ENCODE measurements at regions not wholly inside any gene's neighbourhood (a gene's known extent, or its start where the extent isn't known, plus 50 kb on each side); places are given as distances from the start of the nearest gene placed in this dataset.

GRCh38 chr15:58331913-58332675 is 99.7 kb upstream of the LIPC start:
- TF ChIP-seq GLIS3 (CRISPR knock-in tag; IDR thresholded peaks at IDR 0.05), result no peak
- peak; percentile 25; the same call in 1 of the 2 replicates for TF ChIP-seq ZNF8 (CRISPR knock-in tag; IDR thresholded peaks at IDR 0.05)
- TF ChIP-seq CREB5 (CRISPR knock-in tag; IDR thresholded peaks at IDR 0.05; ENCODE audit: low read depth), result peak; percentile 82
- peak; percentile 77; the same call in 1 of the 2 replicates for TF ChIP-seq CSDC2 (CRISPR knock-in tag; IDR thresholded peaks at IDR 0.05)
- no peak for TF ChIP-seq OSR1 (CRISPR knock-in tag; IDR thresholded peaks at IDR 0.05)
- TF ChIP-seq POU6F1 (CRISPR knock-in tag; IDR thresholded peaks at IDR 0.05; ENCODE audit: borderline replicate concordance, low read depth), result no peak
- TF ChIP-seq ZFP3 (CRISPR knock-in tag; IDR thresholded peaks at IDR 0.05), result peak; percentile 70; the same call in 1 of the 2 replicates
- 0 out of 2 replicates have a peak, but pooled peaks have one; percentile 29 for TF ChIP-seq PATZ1 (CRISPR knock-in tag; IDR thresholded peaks at IDR 0.05; ENCODE audit: borderline replicate concordance)
- no peak for TF ChIP-seq ESRRG (CRISPR knock-in tag; IDR thresholded peaks at IDR 0.05)
- peak; percentile 56; the same call in 1 of the 2 replicates for TF ChIP-seq TSHZ2 (CRISPR knock-in tag; IDR thresholded peaks at IDR 0.05)
- TF ChIP-seq ZFP30 (CRISPR knock-in tag; IDR thresholded peaks at IDR 0.05), result no peak
- TF ChIP-seq TCF4 (CRISPR knock-in tag; IDR thresholded peaks at IDR 0.05; ENCODE audit: borderline replicate concordance), result peak; percentile 63; the same call in 1 of the 2 replicates
- TF ChIP-seq SNAI2 (CRISPR knock-in tag; IDR thresholded peaks at IDR 0.05), result 0 out of 2 replicates have a peak, but pooled peaks have one; percentile 34
- TF ChIP-seq TOX (CRISPR knock-in tag; IDR thresholded peaks at IDR 0.05; ENCODE audit: borderline replicate concordance), result peak; percentile 36; the same call in 1 of the 2 replicates
- TF ChIP-seq ISL1 (CRISPR knock-in tag; IDR thresholded peaks at IDR 0.05), result peak; percentile 82; the same call in 1 of the 2 replicates
- ATAC-seq, result peak; percentile 97

GRCh38 chr15:58332676-58333400 is 99.0 kb upstream of the LIPC start:
- TF ChIP-seq ZNF565 (CRISPR knock-in tag; conservative IDR thresholded peaks at IDR 0.05; ENCODE audit: low read depth) (no peak), POU6F1 (CRISPR knock-in tag; IDR thresholded peaks at IDR 0.05; ENCODE audit: borderline replicate concordance, low read depth) (no peak), ZFP3 (CRISPR knock-in tag; IDR thresholded peaks at IDR 0.05) (no peak), ZFP30 (CRISPR knock-in tag; IDR thresholded peaks at IDR 0.05) (no peak), SNAI2 (CRISPR knock-in tag; IDR thresholded peaks at IDR 0.05) (no peak), BACH2 (CRISPR knock-in tag; IDR thresholded peaks at IDR 0.05; ENCODE audit: borderline replicate concordance) (no peak), ZNF8 (CRISPR knock-in tag; IDR thresholded peaks at IDR 0.05) (no peak), CSRNP3 (CRISPR knock-in tag; IDR thresholded peaks at IDR 0.05) (no peak), OSR1 (CRISPR knock-in tag; IDR thresholded peaks at IDR 0.05) (no peak), ZC3H10 (CRISPR knock-in tag; IDR thresholded peaks at IDR 0.05) (no peak), TOX (CRISPR knock-in tag; IDR thresholded peaks at IDR 0.05; ENCODE audit: borderline replicate concordance) (no peak), PATZ1 (CRISPR knock-in tag; IDR thresholded peaks at IDR 0.05; ENCODE audit: borderline replicate concordance) (no peak), CSDC2 (CRISPR knock-in tag; IDR thresholded peaks at IDR 0.05) (no peak), ESRRG (CRISPR knock-in tag; IDR thresholded peaks at IDR 0.05) (no peak), PPARA (CRISPR knock-in tag; IDR thresholded peaks at IDR 0.05; ENCODE audit: borderline replicate concordance) (no peak), ARNTL (CRISPR knock-in tag; IDR thresholded peaks at IDR 0.05; ENCODE audit: borderline replicate concordance, low read depth) (no peak)
- peak; percentile 32 for ATAC-seq
